Loucy (cell line): ENCODE measurements at regions not wholly inside any gene's neighbourhood (a gene's known extent, or its start where the extent isn't known, plus 50 kb on each side); places are given as distances from the start of the nearest gene placed in this dataset.

Experiments
- EZH2phosphoT487 ChIP-seq: fragments of 200-600 bp; IDR thresholded peaks from 2 replicates; pipeline ENCODE4 v1.6.1; 2018; ENCODE audit warnings: antibody characterized with exemption, mild to moderate bottlenecking, moderate library complexity, borderline replicate concordance
- TF ChIP-seq, protein P1 (sequence below): fragments of 200-600 bp; sonication (generic); conservative IDR thresholded peaks from 2 replicates; pipeline ENCODE4 v1.5.1; 2014; ENCODE audit warnings: mild to moderate bottlenecking, antibody characterized with exemption, low read length

DNA sequence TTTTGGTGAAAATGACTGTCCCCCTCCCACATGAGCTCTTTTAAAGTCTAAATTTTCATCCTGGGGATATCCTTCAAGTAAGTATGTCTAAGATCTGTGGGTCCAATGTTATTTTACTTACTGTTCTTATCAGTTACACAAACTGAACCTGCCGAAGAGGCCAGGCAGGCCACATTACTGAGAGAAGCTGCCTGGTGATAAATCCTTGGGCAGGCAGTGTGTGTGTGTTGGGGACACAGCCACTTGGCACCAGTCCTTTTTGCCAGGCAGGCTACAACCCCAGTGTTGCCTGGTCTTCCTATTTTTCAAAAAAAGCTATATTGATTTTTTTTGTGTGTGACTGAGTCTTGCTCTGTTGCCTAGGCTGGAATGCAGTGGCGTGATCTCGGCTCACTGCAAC lies 50.6 kb upstream of the RASA2 start:
- TF ChIP-seq, protein P1, sequence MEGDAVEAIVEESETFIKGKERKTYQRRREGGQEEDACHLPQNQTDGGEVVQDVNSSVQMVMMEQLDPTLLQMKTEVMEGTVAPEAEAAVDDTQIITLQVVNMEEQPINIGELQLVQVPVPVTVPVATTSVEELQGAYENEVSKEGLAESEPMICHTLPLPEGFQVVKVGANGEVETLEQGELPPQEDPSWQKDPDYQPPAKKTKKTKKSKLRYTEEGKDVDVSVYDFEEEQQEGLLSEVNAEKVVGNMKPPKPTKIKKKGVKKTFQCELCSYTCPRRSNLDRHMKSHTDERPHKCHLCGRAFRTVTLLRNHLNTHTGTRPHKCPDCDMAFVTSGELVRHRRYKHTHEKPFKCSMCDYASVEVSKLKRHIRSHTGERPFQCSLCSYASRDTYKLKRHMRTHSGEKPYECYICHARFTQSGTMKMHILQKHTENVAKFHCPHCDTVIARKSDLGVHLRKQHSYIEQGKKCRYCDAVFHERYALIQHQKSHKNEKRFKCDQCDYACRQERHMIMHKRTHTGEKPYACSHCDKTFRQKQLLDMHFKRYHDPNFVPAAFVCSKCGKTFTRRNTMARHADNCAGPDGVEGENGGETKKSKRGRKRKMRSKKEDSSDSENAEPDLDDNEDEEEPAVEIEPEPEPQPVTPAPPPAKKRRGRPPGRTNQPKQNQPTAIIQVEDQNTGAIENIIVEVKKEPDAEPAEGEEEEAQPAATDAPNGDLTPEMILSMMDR, result no peak
- TF ChIP-seq EZH2phosphoT487, result no peak
